ENCODE measurements at regions not wholly inside any gene's neighbourhood (a gene's known extent, or its start where the extent isn't known, plus 50 kb on each side); places are given as distances from the start of the nearest gene placed in this dataset.

GRCh38 chr3:178900029-178900646 lies 171.5 kb downstream of the ZMAT3 start:
- H3K27me3 ChIP-seq (replicated peaks) = no peaks in the 10 kb centered on the region
- no peaks in the 10 kb centered on the region for H3K9me3 ChIP-seq (replicated peaks)
- DNase-seq (ENCODE audit: low read depth in 1 of 2, low spot score in 2 of 2) = no peak
- no peak overlapping the region for H3K4me3 ChIP-seq
- H3K36me3 ChIP-seq = no peaks in the 10 kb centered on the region
- H3K27ac ChIP-seq = no peak overlapping the region
- H3K4me1 ChIP-seq (replicated peaks) = no peaks in the 10 kb centered on the region

DNA sequence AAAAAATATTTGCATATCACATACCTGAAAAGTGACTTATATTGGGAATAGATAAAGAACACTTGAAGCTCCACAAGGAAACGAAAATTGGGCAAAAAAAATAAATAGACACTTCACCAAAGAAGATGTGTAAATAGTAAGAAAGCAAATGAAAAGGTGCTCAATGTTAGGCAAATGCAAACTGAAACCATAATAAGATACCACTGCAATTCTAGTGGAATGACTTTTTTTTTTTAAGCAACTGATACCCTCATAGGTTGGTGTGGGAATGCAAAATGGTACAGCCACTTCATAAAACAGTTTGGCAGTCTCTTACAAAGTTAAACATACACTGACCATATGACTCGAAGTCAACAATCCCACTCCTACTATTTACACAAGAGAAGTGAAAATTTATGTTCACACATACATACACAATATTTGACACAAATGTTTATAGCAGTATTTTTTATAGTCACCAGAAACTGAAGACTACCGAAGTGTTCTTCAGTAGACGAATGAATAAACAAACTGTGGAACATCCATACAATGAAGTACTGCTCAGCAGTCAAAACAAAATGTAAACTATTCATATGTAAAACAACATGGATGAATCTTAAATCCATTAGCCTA lies 176.3 kb downstream of the ZMAT3 start:
- no peak overlapping the region for H3K27ac ChIP-seq
- no peaks in the 10 kb centered on the region for H3K9me3 ChIP-seq (replicated peaks)
- H3K36me3 ChIP-seq = no peaks in the 10 kb centered on the region
- no peaks in the 10 kb centered on the region for H3K27me3 ChIP-seq (replicated peaks)
- H3K4me1 ChIP-seq (replicated peaks) = no peaks in the 10 kb centered on the region
- DNase-seq (ENCODE audit: low read depth in 1 of 2, low spot score in 2 of 2) = no peak
- no peak overlapping the region for H3K4me3 ChIP-seq

All from SJSA1 (cell line).